ENCODE measurements at regions not wholly inside any gene's neighbourhood (a gene's known extent, or its start where the extent isn't known, plus 50 kb on each side); places are given as distances from the start of the nearest gene placed in this dataset.

DNA sequence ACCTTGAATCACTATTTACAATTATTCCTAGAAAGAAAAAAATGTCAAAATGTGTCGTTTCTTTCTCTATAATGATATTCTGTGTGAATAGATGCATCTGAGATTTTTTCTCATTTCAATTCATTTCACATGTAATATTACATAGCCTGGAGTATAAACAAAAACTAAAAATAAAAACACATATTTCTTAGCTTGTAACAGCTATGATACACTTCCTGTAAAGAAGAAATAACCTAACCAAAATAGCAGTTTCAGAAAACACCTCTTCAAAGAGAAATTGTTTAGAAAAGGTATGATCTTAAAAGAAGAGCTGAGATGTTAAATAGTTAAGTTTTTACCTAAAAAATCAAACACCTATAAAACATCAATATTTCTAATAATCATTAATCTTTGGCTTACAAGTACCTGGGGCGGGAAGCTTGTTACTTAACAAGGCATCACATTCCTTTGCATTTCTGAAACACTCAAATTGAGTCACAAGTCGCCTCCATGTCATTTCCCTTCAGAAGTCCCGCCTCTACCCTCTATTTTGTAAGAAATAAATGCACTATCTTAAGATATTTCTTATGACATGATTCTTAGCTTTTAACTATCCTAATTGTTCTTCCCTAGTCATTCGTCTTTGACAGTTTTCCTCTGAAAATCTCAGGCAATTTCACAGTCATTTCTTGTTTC is 76.5 kb downstream of the PCDH18 start:
- Histone ChIP-seq H3K79me2 (ENCODE audit: control insufficient read depth, insufficient read depth, low read length) (no peaks in the 10 kb centered on the region), H3K36me3 (ENCODE audit: control insufficient read depth, insufficient read depth, low read length) (no peaks in the 10 kb centered on the region), H3K4me2 (ENCODE audit: extremely low read depth, insufficient read depth, low read length) (no peak overlapping the region), H3K9ac (ENCODE audit: insufficient read depth, low read length) (no peak overlapping the region), H3K27ac (ENCODE audit: insufficient read depth, low read length) (no peak overlapping the region), H3K4me3 (replicated peaks in 1 of 4; ENCODE audit: control extremely low read depth in 1 of 4, insufficient read depth in 1 of 4, low read depth in 3 of 4, low read length in 4 of 4) (no peak overlapping the region), H2AFZ (ENCODE audit: low read length) (no peak overlapping the region), H3K9me3 (ENCODE audit: control insufficient read depth, insufficient read depth, low read depth, low read length) (no peaks in the 10 kb centered on the region), H3K4me1 (ENCODE audit: control insufficient read depth, extremely low read depth, insufficient read depth, low read length) (no peaks in the 10 kb centered on the region), H4K20me1 (ENCODE audit: control insufficient read depth, extremely low read depth, insufficient read depth, low read length) (no peaks in the 10 kb centered on the region), H3K27me3 (ENCODE audit: control insufficient read depth, insufficient read depth, low read length) (no peaks in the 10 kb centered on the region)
- DNase-seq (ENCODE audit: low read depth in 2 of 2): no peak
- no peak for TF ChIP-seq EZH2 (IDR thresholded peaks at IDR 0.05; ENCODE audit: low read length, missing control alignments)
- TF ChIP-seq, protein P1, sequence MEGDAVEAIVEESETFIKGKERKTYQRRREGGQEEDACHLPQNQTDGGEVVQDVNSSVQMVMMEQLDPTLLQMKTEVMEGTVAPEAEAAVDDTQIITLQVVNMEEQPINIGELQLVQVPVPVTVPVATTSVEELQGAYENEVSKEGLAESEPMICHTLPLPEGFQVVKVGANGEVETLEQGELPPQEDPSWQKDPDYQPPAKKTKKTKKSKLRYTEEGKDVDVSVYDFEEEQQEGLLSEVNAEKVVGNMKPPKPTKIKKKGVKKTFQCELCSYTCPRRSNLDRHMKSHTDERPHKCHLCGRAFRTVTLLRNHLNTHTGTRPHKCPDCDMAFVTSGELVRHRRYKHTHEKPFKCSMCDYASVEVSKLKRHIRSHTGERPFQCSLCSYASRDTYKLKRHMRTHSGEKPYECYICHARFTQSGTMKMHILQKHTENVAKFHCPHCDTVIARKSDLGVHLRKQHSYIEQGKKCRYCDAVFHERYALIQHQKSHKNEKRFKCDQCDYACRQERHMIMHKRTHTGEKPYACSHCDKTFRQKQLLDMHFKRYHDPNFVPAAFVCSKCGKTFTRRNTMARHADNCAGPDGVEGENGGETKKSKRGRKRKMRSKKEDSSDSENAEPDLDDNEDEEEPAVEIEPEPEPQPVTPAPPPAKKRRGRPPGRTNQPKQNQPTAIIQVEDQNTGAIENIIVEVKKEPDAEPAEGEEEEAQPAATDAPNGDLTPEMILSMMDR (conservative IDR thresholded peaks at IDR 0.05 in 1 of 2, IDR thresholded peaks at IDR 0.05 in 1 of 2; ENCODE audit: low read depth in 1 of 2, low read length in 2 of 2): no peak

DNA sequence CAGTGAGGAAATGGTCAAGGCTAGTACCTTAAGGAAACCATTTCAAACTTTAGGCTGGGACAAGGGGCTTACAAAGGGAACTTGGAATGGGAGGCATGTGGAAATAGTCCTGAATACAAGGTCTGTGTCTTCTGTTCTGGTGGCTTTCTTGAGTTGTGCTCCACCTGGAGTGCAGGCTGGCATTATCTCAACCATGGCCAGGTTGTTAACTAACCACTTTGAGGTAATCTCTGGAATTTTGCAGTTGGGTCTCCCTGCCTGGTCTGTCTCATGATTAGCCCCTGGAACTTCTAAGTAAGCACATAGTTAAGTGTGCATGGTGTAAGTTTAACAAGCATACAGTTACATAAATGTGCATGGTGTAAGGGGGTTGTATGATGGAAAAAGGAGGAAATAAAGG is 77.5 kb downstream of the PCDH18 start:
- H3K36me3 ChIP-seq (ENCODE audit: control insufficient read depth, insufficient read depth, low read length): no peaks in the 10 kb centered on the region
- H2AFZ ChIP-seq (ENCODE audit: low read length): no peak overlapping the region
- TF ChIP-seq, protein P1 (conservative IDR thresholded peaks at IDR 0.05 in 1 of 2, IDR thresholded peaks at IDR 0.05 in 1 of 2; ENCODE audit: low read depth in 1 of 2, low read length in 2 of 2): no peak
- TF ChIP-seq EZH2 (IDR thresholded peaks at IDR 0.05; ENCODE audit: low read length, missing control alignments): no peak
- H3K79me2 ChIP-seq (ENCODE audit: control insufficient read depth, insufficient read depth, low read length): no peaks in the 10 kb centered on the region
- no peak overlapping the region for H3K27ac ChIP-seq (ENCODE audit: insufficient read depth, low read length)
- no peak overlapping the region for H3K9ac ChIP-seq (ENCODE audit: insufficient read depth, low read length)
- DNase-seq (ENCODE audit: low read depth in 2 of 2): no peak
- no peaks in the 10 kb centered on the region for H3K4me1 ChIP-seq (ENCODE audit: control insufficient read depth, extremely low read depth, insufficient read depth, low read length)
- no peaks in the 10 kb centered on the region for H3K27me3 ChIP-seq (ENCODE audit: control insufficient read depth, insufficient read depth, low read length)
- no peak overlapping the region for H3K4me3 ChIP-seq (replicated peaks in 1 of 4; ENCODE audit: control extremely low read depth in 1 of 4, insufficient read depth in 1 of 4, low read depth in 3 of 4, low read length in 4 of 4)
- H3K9me3 ChIP-seq (ENCODE audit: control insufficient read depth, insufficient read depth, low read depth, low read length): no peaks in the 10 kb centered on the region
- no peak overlapping the region for H3K4me2 ChIP-seq (ENCODE audit: extremely low read depth, insufficient read depth, low read length)
- H4K20me1 ChIP-seq (ENCODE audit: control insufficient read depth, extremely low read depth, insufficient read depth, low read length): no peaks in the 10 kb centered on the region

DNA sequence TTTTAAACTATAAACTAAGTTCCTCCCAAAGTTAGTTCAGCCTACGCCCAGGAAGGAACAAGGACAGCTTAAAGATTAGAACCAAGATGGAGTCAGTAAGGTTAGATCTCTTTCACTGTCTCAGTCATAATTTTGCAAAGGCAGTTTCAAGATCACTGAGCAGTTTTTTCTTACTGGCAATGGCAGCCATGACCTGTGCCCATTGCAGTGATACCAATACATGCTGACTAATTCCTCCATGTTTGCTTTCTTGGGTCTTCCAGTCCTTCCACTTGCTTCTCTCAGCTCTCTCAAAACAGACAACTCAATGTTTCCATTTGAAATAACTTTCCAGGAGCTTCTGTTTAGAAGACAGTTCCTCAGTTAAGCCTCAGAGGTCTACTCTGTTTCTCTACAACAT is 79.5 kb downstream of the PCDH18 start:
- Histone ChIP-seq H3K9me3 (ENCODE audit: control insufficient read depth, insufficient read depth, low read depth, low read length) (no peaks in the 10 kb centered on the region), H3K4me3 (replicated peaks in 1 of 4; ENCODE audit: control extremely low read depth in 1 of 4, insufficient read depth in 1 of 4, low read depth in 3 of 4, low read length in 4 of 4) (no peak overlapping the region), H3K4me1 (ENCODE audit: control insufficient read depth, extremely low read depth, insufficient read depth, low read length) (no peaks in the 10 kb centered on the region), H3K4me2 (ENCODE audit: extremely low read depth, insufficient read depth, low read length) (no peak overlapping the region), H3K27me3 (ENCODE audit: control insufficient read depth, insufficient read depth, low read length) (no peaks in the 10 kb centered on the region), H3K79me2 (ENCODE audit: control insufficient read depth, insufficient read depth, low read length) (no peaks in the 10 kb centered on the region), H3K27ac (ENCODE audit: insufficient read depth, low read length) (no peak overlapping the region), H2AFZ (ENCODE audit: low read length) (no peak overlapping the region), H3K9ac (ENCODE audit: insufficient read depth, low read length) (no peak overlapping the region), H4K20me1 (ENCODE audit: control insufficient read depth, extremely low read depth, insufficient read depth, low read length) (no peaks in the 10 kb centered on the region), H3K36me3 (ENCODE audit: control insufficient read depth, insufficient read depth, low read length) (no peaks in the 10 kb centered on the region)
- no peak for DNase-seq (ENCODE audit: low read depth in 2 of 2)
- TF ChIP-seq, protein P1 (conservative IDR thresholded peaks at IDR 0.05 in 1 of 2, IDR thresholded peaks at IDR 0.05 in 1 of 2; ENCODE audit: low read depth in 1 of 2, low read length in 2 of 2): no peak
- TF ChIP-seq EZH2 (IDR thresholded peaks at IDR 0.05; ENCODE audit: low read length, missing control alignments): no peak

Data from fibroblast of lung (primary cell).